ENCODE measurements at regions not wholly inside any gene's neighbourhood (a gene's known extent, or its start where the extent isn't known, plus 50 kb on each side); places are given as distances from the start of the nearest gene placed in this dataset.

DNA sequence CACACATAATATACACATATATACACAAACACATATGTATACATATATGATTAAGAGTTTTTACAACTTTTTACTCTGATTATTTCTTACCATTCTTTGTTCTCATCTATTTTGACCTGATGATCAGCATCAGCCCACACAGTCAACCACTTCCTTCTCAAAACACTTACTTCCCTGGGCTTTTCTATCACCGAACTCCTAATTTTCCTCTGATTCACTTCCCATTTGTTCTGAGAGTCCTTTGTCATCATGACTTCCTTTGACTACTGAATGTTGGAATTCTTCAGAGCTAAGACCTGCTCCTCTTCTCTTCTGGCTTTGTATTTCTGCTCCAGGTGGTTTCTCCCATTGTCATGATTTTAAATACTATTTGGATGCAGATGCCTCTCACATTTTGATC is 209.5 kb upstream of the AFF2 start:
- TF ChIP-seq CTCF (conservative IDR thresholded peaks at IDR 0.05 in 1 of 2, IDR thresholded peaks at IDR 0.05 in 1 of 2; ENCODE audit: extremely low read depth in 1 of 2, insufficient read depth in 1 of 2, low read depth in 1 of 2, low read length in 2 of 2): no peak
- no peak for TF ChIP-seq EZH2 (IDR thresholded peaks at IDR 0.05; ENCODE audit: borderline replicate concordance, low read length)
